ENCODE measurements at regions not wholly inside any gene's neighbourhood (a gene's known extent, or its start where the extent isn't known, plus 50 kb on each side); places are given as distances from the start of the nearest gene placed in this dataset.

GRCh38 chr15:87730706-87731105, 525.8 kb downstream of the NTRK3 start:
- Histone ChIP-seq H3K9me3 (no peaks in the 10 kb centered on the region), H3K4me3 (no peak overlapping the region), H3K36me3 (no peaks in the 10 kb centered on the region), H3K4me1 (replicated peaks) (no peaks in the 10 kb centered on the region), H3K27ac (no peak overlapping the region), H3K27me3 (replicated peaks; ENCODE audit: insufficient read depth) (no peaks in the 10 kb centered on the region)
- 100% methylated on average over 2 of the region's 2 CpGs for WGBS
- no peak for DNase-seq (ENCODE audit: low spot score)
- intact Hi-C loops (cut with DNase I) = no loop called here
- no peak for TF ChIP-seq POLR2AphosphoS5 (IDR thresholded peaks at IDR 0.05)
- TF ChIP-seq, protein P1, sequence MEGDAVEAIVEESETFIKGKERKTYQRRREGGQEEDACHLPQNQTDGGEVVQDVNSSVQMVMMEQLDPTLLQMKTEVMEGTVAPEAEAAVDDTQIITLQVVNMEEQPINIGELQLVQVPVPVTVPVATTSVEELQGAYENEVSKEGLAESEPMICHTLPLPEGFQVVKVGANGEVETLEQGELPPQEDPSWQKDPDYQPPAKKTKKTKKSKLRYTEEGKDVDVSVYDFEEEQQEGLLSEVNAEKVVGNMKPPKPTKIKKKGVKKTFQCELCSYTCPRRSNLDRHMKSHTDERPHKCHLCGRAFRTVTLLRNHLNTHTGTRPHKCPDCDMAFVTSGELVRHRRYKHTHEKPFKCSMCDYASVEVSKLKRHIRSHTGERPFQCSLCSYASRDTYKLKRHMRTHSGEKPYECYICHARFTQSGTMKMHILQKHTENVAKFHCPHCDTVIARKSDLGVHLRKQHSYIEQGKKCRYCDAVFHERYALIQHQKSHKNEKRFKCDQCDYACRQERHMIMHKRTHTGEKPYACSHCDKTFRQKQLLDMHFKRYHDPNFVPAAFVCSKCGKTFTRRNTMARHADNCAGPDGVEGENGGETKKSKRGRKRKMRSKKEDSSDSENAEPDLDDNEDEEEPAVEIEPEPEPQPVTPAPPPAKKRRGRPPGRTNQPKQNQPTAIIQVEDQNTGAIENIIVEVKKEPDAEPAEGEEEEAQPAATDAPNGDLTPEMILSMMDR (IDR thresholded peaks at IDR 0.05) = no peak
- no peak for TF ChIP-seq POLR2A (IDR thresholded peaks at IDR 0.05)

DNA sequence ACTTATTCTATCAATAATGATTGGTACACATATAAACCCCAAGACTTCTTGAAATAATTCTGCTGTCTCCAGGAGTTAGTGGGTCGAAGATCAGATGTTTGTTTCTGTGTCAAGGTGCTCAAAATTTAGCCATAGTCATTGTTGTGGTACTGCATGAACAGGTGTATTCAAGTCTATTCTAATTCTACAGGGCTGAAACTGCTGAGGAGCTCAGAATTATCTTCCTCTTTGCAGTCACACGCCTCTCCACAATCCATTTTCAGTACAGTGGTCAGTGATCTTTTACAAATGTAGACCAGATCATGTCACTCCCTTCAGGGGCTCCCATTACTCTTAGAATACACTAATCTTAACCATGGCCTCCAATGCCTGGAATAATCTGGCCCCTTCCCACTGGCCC, 527.5 kb downstream of the NTRK3 start:
- WGBS = 99% methylated on average over 2 of the region's 2 CpGs
- no peaks in the 10 kb centered on the region for H3K27me3 ChIP-seq (replicated peaks; ENCODE audit: insufficient read depth)
- TF ChIP-seq, protein P1 (IDR thresholded peaks at IDR 0.05) = no peak
- TF ChIP-seq POLR2A (IDR thresholded peaks at IDR 0.05) (no peak), POLR2AphosphoS5 (IDR thresholded peaks at IDR 0.05) (no peak)
- H3K4me3 ChIP-seq = no peak overlapping the region
- H3K36me3 ChIP-seq = no peaks in the 10 kb centered on the region
- H3K4me1 ChIP-seq (replicated peaks) = no peaks in the 10 kb centered on the region
- DNase-seq (ENCODE audit: low spot score) = no peak
- H3K9me3 ChIP-seq = no peaks in the 10 kb centered on the region
- intact Hi-C loops (cut with DNase I) = no loop called here
- no peak overlapping the region for H3K27ac ChIP-seq

GRCh38 chr15:87727073-87727472, 529.5 kb downstream of the NTRK3 start:
- no peaks in the 10 kb centered on the region for H3K27me3 ChIP-seq (replicated peaks; ENCODE audit: insufficient read depth)
- 88% methylated on average over 2 of the region's 2 CpGs for WGBS
- no peak overlapping the region for H3K27ac ChIP-seq
- TF ChIP-seq POLR2AphosphoS5 (IDR thresholded peaks at IDR 0.05) (no peak), POLR2A (IDR thresholded peaks at IDR 0.05) (no peak)
- no peaks in the 10 kb centered on the region for H3K4me1 ChIP-seq (replicated peaks)
- no peak overlapping the region for H3K4me3 ChIP-seq
- no peak for DNase-seq (ENCODE audit: low spot score)
- H3K36me3 ChIP-seq = no peaks in the 10 kb centered on the region
- intact Hi-C loops (cut with DNase I) = no loop called here
- no peaks in the 10 kb centered on the region for H3K9me3 ChIP-seq

DNA sequence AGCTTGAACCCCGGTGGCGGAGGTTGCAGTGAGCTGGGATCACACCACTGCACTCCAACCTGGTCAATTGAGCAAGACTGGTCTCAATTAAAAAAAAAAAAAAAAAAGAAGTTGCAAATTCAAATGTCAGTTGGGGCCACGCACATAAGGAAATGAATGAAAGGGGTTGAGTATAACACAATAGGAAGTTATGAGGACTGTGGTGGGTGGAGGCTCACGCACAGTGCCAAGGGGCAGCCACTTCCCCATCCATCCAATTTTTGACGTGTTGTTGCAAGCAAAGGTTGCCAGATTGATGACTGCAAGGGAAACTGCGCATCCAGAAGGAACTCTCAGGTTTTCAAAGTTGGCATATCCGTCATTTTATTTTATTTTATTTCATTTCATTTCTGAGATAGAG, 532.2 kb downstream of the NTRK3 start:
- H3K36me3 ChIP-seq = no peaks in the 10 kb centered on the region
- no peaks in the 10 kb centered on the region for H3K4me1 ChIP-seq (replicated peaks)
- no peaks in the 10 kb centered on the region for H3K27me3 ChIP-seq (replicated peaks; ENCODE audit: insufficient read depth)
- H3K4me3 ChIP-seq = no peak overlapping the region
- TF ChIP-seq POLR2A (IDR thresholded peaks at IDR 0.05) = no peak
- TF ChIP-seq POLR2AphosphoS5 (IDR thresholded peaks at IDR 0.05) = no peak
- TF ChIP-seq, protein P1 (IDR thresholded peaks at IDR 0.05) = no peak
- H3K9me3 ChIP-seq = no peaks in the 10 kb centered on the region
- H3K27ac ChIP-seq = no peak overlapping the region
- intact Hi-C loops (cut with DNase I) = no loop called here
- no peak for DNase-seq (ENCODE audit: low spot score)
- 85% methylated on average over 7 of the region's 7 CpGs for WGBS

DNA sequence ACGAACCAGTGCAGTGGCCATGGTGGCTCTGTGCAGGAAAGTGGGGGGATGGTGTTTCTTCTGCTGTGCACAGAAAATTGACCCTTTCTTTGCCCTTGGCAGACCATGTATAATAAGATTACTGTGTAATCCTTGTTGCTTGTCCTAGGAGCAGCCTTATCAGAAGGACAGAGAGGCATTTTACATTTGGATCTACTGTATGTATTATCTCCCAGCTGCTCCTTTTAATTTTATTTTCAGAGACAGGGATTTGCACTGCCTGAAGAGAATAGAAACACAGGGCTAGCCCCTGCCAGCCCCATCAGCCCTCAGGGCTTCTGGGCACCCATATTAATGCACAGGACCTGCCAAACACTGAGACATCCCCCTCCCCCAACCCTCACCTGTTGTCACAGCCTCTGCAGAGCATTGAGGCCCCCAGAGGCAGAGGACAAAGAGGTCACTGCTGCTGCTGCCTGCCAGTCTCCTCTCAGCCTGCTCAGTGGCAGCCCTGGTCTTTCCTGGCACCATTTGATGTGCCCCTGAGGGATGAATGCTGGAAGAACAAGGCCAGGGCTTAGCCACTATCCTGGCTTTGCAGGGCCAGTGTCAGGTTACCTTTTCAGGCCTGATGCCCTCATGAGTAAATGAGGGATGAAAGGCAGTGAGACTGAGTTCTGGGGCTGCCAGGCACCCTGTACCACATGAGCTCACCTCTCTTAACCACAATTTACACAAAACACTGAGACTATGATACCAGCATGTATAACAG, 533.4 kb downstream of the NTRK3 start:
- H3K36me3 ChIP-seq = no peaks in the 10 kb centered on the region
- no peaks in the 10 kb centered on the region for H3K27me3 ChIP-seq (replicated peaks; ENCODE audit: insufficient read depth)
- WGBS = 92% methylated on average over 1 of the region's 1 CpG
- H3K4me3 ChIP-seq = no peak overlapping the region
- TF ChIP-seq, protein P1 (IDR thresholded peaks at IDR 0.05) = no peak
- TF ChIP-seq POLR2A (IDR thresholded peaks at IDR 0.05) (no peak), POLR2AphosphoS5 (IDR thresholded peaks at IDR 0.05) (no peak)
- no peak overlapping the region for H3K27ac ChIP-seq
- no peak for DNase-seq (ENCODE audit: low spot score)
- no peaks in the 10 kb centered on the region for H3K4me1 ChIP-seq (replicated peaks)
- intact Hi-C loops (cut with DNase I) = no loop called here
- no peaks in the 10 kb centered on the region for H3K9me3 ChIP-seq

Measured in prostate gland (tissue), 2 donors.